Erythroblast (primary cell): ENCODE measurements at regions not wholly inside any gene's neighbourhood (a gene's known extent, or its start where the extent isn't known, plus 50 kb on each side); places are given as distances from the start of the nearest gene placed in this dataset.

Source experiments
- DNase-seq, 2 experiments: peaks; one replicate each; lab custom pipeline; 2025; lab: John Stamatoyannopoulos, UW
- GATA1 ChIP-seq: IDR thresholded peaks from 2 replicates; pipeline ENCODE4 v1.6.1; 2011; ENCODE audit warnings: low read depth, mild to moderate bottlenecking, control low read depth, low read length, moderate library complexity
- POLR2A ChIP-seq: IDR thresholded peaks from 2 replicates; pipeline ENCODE4 v1.6.1; 2011; ENCODE audit warnings: mild to moderate bottlenecking, low read length

- DNase-seq: no peak
- TF ChIP-seq GATA1 (no peak), POLR2A (no peak)
Measured at GRCh38 chr2:100670232-100670631, 107.4 kb downstream of the PDCL3 start.

- no peak for DNase-seq
- TF ChIP-seq GATA1 (no peak), POLR2A (no peak)
Measured at GRCh38 chr2:100673115-100673514, 110.3 kb downstream of the PDCL3 start.

GRCh38 chr2:100673691-100674485 is 111.1 kb downstream of the PDCL3 start:
- TF ChIP-seq POLR2A (no peak), GATA1 (no peak)
- DNase-seq: no peak

- TF ChIP-seq POLR2A (no peak), GATA1 (no peak)
- no peak for DNase-seq
Measured at GRCh38 chr2:100674666-100675065, 111.9 kb downstream of the PDCL3 start.

GRCh38 chr2:100675373-100675772 is 112.6 kb downstream of the PDCL3 start:
- DNase-seq: no peak
- TF ChIP-seq GATA1 (no peak), POLR2A (no peak)

- no peak for TF ChIP-seq GATA1
- TF ChIP-seq POLR2A: no peak
- no peak for DNase-seq
Measured at GRCh38 chr2:100675855-100676254, 113.1 kb downstream of the PDCL3 start.

- DNase-seq: no peak
- TF ChIP-seq GATA1: no peak
- TF ChIP-seq POLR2A: no peak
Measured at GRCh38 chr2:100676346-100676745, 113.6 kb downstream of the PDCL3 start.

GRCh38 chr2:100677611-100678185 is 114.9 kb downstream of the PDCL3 start:
- TF ChIP-seq POLR2A (no peak), GATA1 (no peak)
- DNase-seq: no peak

- no peak for DNase-seq
- TF ChIP-seq POLR2A (no peak), GATA1 (no peak)
Measured at GRCh38 chr2:100679211-100679610, 116.4 kb downstream of the PDCL3 start.

GRCh38 chr2:100682536-100682935 is 119.7 kb downstream of the PDCL3 start:
- no peak for TF ChIP-seq POLR2A
- no peak for TF ChIP-seq GATA1
- DNase-seq: no peak

- TF ChIP-seq GATA1 (no peak), POLR2A (no peak)
- DNase-seq: no peak
Measured at GRCh38 chr2:100683231-100683630, 120.4 kb downstream of the PDCL3 start.

GRCh38 chr2:100691846-100692245 is 128.1 kb upstream of the NPAS2 start:
- TF ChIP-seq POLR2A: no peak
- TF ChIP-seq GATA1: no peak
- DNase-seq: no peak

- TF ChIP-seq POLR2A (no peak), GATA1 (no peak)
- DNase-seq: no peak
Measured at GRCh38 chr2:100692381-100692780, 127.6 kb upstream of the NPAS2 start.

GRCh38 chr2:100692906-100693305 is 127.0 kb upstream of the NPAS2 start:
- DNase-seq: no peak
- TF ChIP-seq POLR2A (no peak), GATA1 (no peak)
